ENCODE measurements at regions not wholly inside any gene's neighbourhood (a gene's known extent, or its start where the extent isn't known, plus 50 kb on each side); places are given as distances from the start of the nearest gene placed in this dataset.

GRCh38 chr6:138666636-138667035, 106.9 kb upstream of the CCDC28A start:
- TF ChIP-seq CTCF (IDR thresholded peaks at IDR 0.05 in 2 of 3, conservative IDR thresholded peaks at IDR 0.05 in 1 of 3; ENCODE audit: control insufficient read depth in 2 of 3, extremely low read depth in 1 of 3, insufficient read depth in 1 of 3, low read depth in 3 of 3, low read length in 3 of 3) (no peak), EZH2 (IDR thresholded peaks at IDR 0.05; ENCODE audit: borderline replicate concordance, control insufficient read depth, low read depth, low read length) (no peak), CHD2 (IDR thresholded peaks at IDR 0.05; ENCODE audit: borderline replicate concordance, low read depth, low read length) (no peak)

All from GM12878 (cell line).